ENCODE measurements at regions not wholly inside any gene's neighbourhood (a gene's known extent, or its start where the extent isn't known, plus 50 kb on each side); places are given as distances from the start of the nearest gene placed in this dataset.

DNA sequence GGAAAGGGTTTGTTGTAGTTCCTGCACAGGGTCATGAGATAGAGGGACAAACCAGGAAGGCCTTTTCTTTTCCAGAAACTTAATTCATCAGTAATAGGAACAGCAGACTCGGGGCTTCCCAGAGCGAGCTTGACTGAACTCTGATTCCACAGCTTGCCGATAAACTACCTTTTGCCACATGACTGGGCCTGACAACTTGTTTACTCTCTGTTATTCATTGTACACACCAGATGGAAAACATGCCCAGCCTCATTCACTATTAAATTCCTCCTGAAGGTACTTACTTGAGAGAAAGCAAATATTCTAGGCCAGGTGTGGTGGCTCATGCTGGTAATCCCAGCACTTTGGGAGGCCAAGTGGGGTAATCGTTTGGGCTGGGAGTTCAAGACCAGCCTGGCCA lies 77.1 kb upstream of the FGFR2 start:
- TF ChIP-seq, protein P1, sequence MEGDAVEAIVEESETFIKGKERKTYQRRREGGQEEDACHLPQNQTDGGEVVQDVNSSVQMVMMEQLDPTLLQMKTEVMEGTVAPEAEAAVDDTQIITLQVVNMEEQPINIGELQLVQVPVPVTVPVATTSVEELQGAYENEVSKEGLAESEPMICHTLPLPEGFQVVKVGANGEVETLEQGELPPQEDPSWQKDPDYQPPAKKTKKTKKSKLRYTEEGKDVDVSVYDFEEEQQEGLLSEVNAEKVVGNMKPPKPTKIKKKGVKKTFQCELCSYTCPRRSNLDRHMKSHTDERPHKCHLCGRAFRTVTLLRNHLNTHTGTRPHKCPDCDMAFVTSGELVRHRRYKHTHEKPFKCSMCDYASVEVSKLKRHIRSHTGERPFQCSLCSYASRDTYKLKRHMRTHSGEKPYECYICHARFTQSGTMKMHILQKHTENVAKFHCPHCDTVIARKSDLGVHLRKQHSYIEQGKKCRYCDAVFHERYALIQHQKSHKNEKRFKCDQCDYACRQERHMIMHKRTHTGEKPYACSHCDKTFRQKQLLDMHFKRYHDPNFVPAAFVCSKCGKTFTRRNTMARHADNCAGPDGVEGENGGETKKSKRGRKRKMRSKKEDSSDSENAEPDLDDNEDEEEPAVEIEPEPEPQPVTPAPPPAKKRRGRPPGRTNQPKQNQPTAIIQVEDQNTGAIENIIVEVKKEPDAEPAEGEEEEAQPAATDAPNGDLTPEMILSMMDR (IDR thresholded peaks at IDR 0.05) = no peak
- TF ChIP-seq, protein P2, sequence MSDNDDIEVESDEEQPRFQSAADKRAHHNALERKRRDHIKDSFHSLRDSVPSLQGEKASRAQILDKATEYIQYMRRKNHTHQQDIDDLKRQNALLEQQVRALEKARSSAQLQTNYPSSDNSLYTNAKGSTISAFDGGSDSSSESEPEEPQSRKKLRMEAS (IDR thresholded peaks at IDR 0.05) = no peak
- TF ChIP-seq RFX5 (IDR thresholded peaks at IDR 0.05) = no peak
- no peak for TF ChIP-seq MAFK (IDR thresholded peaks at IDR 0.05; ENCODE audit: partially characterized antibody)
- no peak for TF ChIP-seq HDAC2 (IDR thresholded peaks at IDR 0.05)

Data from A549 (cell line).